Astrocyte of the cerebellum (primary cell): ENCODE measurements at regions not wholly inside any gene's neighbourhood (a gene's known extent, or its start where the extent isn't known, plus 50 kb on each side); places are given as distances from the start of the nearest gene placed in this dataset.

Experiments
- DNase-seq: peaks from one replicate; pipeline ENCODE4 v3.0.0-alpha.2; 2011; ENCODE audit warnings: low read depth
- H3K4me3 ChIP-seq: 2 replicates; pipeline ENCODE4 v1.5.1; 2011; ENCODE audit warnings: mild to moderate bottlenecking, low read depth, low read length, moderate library complexity
- in situ Hi-C: cut with HindIII; loops from 2 replicates; pipeline ENCODE4 v1.10.0; 2017; ENCODE audit warnings: low sequenced_read_pairs
- TF ChIP-seq, protein P1 (sequence below): IDR thresholded peaks from 2 replicates; pipeline ENCODE4 v1.5.1; 2012; ENCODE audit warnings: low read length, low read depth, moderate library complexity, mild to moderate bottlenecking; ENCODE audit errors: missing control alignments

DNA sequence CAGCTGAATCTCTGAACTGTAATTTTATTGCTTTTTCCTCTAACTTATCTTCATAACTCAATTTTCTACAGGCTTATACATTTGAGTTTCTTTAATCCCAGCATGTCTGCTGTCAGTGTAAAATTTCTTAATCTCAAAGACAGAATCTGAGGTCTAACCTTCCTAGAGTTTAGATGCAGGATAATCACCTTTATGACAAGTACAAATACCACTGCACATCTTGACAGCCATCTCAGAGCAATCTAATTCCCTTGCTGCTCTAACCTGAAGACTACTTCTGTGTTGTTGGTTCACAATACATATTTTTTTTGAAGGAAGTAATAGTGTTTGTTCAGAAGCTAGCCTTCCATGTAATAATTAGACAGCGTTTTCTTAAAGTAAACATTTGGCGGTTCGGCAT is 424.2 kb upstream of the ZWINT start:
- TF ChIP-seq, protein P1, sequence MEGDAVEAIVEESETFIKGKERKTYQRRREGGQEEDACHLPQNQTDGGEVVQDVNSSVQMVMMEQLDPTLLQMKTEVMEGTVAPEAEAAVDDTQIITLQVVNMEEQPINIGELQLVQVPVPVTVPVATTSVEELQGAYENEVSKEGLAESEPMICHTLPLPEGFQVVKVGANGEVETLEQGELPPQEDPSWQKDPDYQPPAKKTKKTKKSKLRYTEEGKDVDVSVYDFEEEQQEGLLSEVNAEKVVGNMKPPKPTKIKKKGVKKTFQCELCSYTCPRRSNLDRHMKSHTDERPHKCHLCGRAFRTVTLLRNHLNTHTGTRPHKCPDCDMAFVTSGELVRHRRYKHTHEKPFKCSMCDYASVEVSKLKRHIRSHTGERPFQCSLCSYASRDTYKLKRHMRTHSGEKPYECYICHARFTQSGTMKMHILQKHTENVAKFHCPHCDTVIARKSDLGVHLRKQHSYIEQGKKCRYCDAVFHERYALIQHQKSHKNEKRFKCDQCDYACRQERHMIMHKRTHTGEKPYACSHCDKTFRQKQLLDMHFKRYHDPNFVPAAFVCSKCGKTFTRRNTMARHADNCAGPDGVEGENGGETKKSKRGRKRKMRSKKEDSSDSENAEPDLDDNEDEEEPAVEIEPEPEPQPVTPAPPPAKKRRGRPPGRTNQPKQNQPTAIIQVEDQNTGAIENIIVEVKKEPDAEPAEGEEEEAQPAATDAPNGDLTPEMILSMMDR = no peak
- no peak for DNase-seq
- in situ Hi-C loops = no loop called here
- no peak overlapping the region for H3K4me3 ChIP-seq

DNA sequence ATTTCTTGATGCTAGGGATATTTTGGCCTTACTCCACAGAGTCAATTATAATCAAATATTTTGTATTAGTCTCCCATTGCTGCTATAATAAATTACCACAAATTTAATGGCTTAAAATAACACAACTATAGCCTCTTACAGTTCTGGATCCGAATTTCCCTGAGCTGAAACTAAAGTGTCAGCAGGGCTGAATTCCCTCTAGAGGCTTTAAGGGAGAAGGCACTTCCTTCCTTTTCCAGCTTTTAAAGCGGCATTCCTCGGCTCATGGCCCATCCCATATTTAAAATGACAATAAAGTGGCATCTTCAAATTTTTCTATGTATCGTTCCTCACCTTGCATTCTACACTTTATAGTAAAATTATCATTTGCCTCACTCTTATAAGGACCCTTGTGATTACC is 421.4 kb upstream of the ZWINT start:
- in situ Hi-C loops = no loop called here
- no peak overlapping the region for H3K4me3 ChIP-seq
- no peak for DNase-seq
- TF ChIP-seq, protein P1 = no peak

DNA sequence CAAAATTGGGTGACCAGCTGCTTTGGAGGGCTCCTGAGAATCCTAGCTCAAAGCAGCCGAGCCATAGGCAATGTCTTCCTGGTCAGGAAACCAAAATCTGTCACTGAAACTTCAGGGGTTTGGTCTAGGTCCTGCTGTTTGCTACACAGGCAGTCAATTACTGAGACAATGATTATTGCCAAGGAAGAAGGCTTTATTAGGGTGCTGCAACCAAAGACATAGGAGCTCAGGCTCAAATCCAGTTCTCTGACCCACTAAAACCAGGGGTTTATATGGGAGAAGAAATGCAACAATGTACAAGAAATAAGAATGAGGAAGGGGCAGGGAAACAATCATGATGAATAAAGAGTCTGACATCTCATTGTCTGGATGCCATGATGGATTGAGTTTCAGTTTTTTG is 410.3 kb upstream of the ZWINT start:
- no peak overlapping the region for H3K4me3 ChIP-seq
- in situ Hi-C loops = no loop called here
- no peak for DNase-seq
- TF ChIP-seq, protein P1 = no peak

DNA sequence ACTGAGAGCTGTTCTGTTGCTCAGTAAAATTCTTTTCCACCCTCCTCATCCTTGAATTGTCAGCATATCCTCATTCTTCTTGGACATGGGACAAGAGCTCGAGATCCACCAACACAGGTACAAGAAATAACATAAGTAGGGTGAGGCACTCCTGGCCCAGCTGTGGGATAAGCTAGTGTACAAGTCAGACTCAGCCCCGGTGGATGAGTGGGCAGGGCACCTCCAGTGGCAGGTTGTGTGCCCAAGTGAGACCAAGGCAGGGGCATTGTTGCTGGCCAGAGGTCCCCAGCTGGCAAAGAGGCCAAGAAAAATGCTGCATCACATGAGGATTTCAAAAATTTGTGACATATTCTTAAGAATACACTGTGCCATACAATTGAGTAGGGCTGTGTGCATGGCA is 402.0 kb upstream of the ZWINT start:
- no peak for DNase-seq
- TF ChIP-seq, protein P1 = no peak
- no peak overlapping the region for H3K4me3 ChIP-seq
- in situ Hi-C loops = no loop called here

DNA sequence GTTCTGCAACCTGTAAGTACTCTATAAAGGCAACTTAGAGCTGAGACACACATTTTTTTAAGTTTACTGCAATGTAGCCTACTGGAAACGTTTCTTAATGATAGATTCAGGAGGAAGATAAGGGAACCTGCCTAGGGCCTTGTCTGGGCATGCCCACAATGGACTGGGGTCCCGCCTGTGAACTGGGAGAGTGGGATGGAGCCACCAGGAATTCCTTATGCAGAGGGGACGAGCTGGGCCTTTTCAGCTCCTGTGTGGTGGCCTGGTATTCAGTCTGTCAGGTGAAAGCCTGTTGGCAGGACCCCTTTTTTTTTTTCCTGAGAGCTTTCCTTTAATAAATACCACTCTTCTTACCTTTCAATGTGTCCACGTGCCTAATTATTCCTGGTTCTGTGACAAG is 384.4 kb upstream of the ZWINT start:
- TF ChIP-seq, protein P1 = no peak
- no peak overlapping the region for H3K4me3 ChIP-seq
- in situ Hi-C loops = no loop called here
- no peak for DNase-seq

DNA sequence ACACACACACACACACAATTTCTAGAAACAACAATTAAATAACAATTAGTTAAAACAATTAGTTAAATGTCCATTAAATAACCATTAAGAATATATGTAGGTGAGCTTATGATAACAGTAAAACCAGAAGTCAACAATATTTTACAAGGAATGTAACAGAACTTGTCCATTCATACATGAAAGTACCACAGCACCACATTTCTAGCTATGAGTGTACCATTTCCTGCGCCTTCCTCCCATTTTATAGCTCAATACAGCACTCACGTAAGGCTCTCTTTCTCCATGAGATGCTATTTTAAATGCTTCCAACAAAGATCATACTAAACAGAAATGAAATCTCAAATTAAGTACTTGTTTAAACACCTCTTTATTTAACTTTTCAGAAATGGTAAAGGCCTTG is 367.3 kb upstream of the ZWINT start:
- in situ Hi-C loops = no loop called here
- H3K4me3 ChIP-seq = no peak overlapping the region
- TF ChIP-seq, protein P1 = no peak
- DNase-seq = no peak

DNA sequence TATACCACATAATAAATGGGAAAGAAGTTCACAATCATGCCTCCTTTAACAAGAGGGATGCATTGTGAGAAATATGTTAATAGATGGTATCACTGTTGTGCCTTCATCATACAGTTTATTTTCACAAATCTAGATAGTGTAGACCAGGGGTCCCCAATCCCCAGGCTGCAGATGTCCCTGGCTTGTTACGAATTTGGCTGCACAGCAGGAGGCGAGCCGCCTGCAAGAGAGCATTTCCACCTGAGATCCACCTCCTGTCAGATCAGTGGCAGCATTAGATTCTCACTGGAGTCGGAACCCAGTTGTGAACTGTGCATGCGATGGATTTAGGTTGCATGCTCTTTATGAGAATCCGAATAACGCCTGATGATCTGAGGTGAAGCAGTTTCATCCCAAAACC is 361.9 kb upstream of the ZWINT start:
- H3K4me3 ChIP-seq = no peak overlapping the region
- TF ChIP-seq, protein P1 = no peak
- in situ Hi-C loops = no loop called here
- no peak for DNase-seq
